Osteoblast (primary cell): ENCODE measurements at regions not wholly inside any gene's neighbourhood (a gene's known extent, or its start where the extent isn't known, plus 50 kb on each side); places are given as distances from the start of the nearest gene placed in this dataset.

Experiments used
- DNase-seq: peaks from one replicate; pipeline ENCODE4 v3.0.0; 2011; ENCODE audit warnings: low spot score, mixed read lengths; ENCODE audit not compliant: insufficient read length; ENCODE audit errors: missing footprints
- H2AFZ ChIP-seq: 2 replicates; pipeline ENCODE4 v1.6.0; 2011; ENCODE audit warnings: mild to moderate bottlenecking, low read length
- H3K27ac ChIP-seq: 2 replicates; pipeline ENCODE4 v1.5.1; 2011; ENCODE audit warnings: mild to moderate bottlenecking, low read depth, low read length, moderate library complexity
- H3K27me3 ChIP-seq: 2 replicates; pipeline ENCODE4 v1.6.0; 2012; ENCODE audit warnings: mild to moderate bottlenecking, control low read depth, inconsistent platforms, low read length, moderate library complexity; ENCODE audit not compliant: insufficient read depth
- H3K36me3 ChIP-seq: 2 replicates; pipeline ENCODE4 v1.5.1; 2011; ENCODE audit warnings: mild to moderate bottlenecking, low read length, control low read depth, moderate library complexity; ENCODE audit not compliant: insufficient read depth
- H3K4me1 ChIP-seq: 2 replicates; pipeline ENCODE4 v1.5.1; 2011; ENCODE audit warnings: mild to moderate bottlenecking, low read length, control low read depth, moderate library complexity; ENCODE audit not compliant: insufficient read depth
- H3K4me2 ChIP-seq: 2 replicates; pipeline ENCODE4 v1.6.0; 2011; ENCODE audit warnings: mild to moderate bottlenecking, low read length; ENCODE audit not compliant: insufficient read depth
- H3K4me3 ChIP-seq: fragments of 200-600 bp; sonication (generic); 3 replicates; pipeline ENCODE4 v1.5.1; 2012; ENCODE audit warnings: mild to moderate bottlenecking, low read length, inconsistent platforms; ENCODE audit not compliant: insufficient read depth
- H3K79me2 ChIP-seq: 2 replicates; pipeline ENCODE4 v1.6.0; 2012; ENCODE audit warnings: mild to moderate bottlenecking, low read length, control low read depth, inconsistent platforms; ENCODE audit not compliant: insufficient read depth
- H3K9me3 ChIP-seq: 2 replicates; pipeline ENCODE4 v1.5.1; 2011; ENCODE audit warnings: low read depth, low read length, control low read depth
- H4K20me1 ChIP-seq: 2 replicates; pipeline ENCODE4 v1.6.0; 2012; ENCODE audit warnings: mild to moderate bottlenecking, low read length, control low read depth; ENCODE audit not compliant: insufficient read depth
- TF ChIP-seq, protein P1 (sequence below): IDR thresholded peaks from 2 replicates; pipeline ENCODE4 v1.5.1; 2011; ENCODE audit warnings: mild to moderate bottlenecking, low read depth, low read length, moderate library complexity; ENCODE audit errors: extremely low read depth

DNA sequence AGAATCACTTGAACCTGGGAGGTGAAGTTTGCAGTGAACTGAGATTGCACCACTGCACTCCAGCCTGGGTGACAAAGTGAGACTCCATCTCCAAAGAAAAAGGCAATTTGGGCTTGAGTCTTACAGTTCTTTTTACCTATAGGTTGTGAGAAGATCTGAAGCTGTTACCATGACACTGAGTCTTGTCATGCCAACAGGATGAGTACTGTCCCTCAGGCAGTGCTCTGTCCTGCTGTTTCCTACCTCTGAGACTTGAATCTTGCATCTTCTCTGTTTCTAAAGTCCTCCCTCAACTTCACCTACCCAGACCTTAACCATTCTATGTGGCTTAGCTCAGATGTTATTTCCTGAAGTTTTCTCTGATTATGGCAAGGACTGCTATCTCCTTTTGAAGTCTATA is 400.8 kb upstream of the PRICKLE1 start:
- no peak overlapping the region for H3K4me2 ChIP-seq
- H3K4me1 ChIP-seq: no peaks in the 10 kb centered on the region
- no peak overlapping the region for H3K27ac ChIP-seq
- no peak overlapping the region for H3K4me3 ChIP-seq
- H4K20me1 ChIP-seq: no peaks in the 10 kb centered on the region
- TF ChIP-seq, protein P1, sequence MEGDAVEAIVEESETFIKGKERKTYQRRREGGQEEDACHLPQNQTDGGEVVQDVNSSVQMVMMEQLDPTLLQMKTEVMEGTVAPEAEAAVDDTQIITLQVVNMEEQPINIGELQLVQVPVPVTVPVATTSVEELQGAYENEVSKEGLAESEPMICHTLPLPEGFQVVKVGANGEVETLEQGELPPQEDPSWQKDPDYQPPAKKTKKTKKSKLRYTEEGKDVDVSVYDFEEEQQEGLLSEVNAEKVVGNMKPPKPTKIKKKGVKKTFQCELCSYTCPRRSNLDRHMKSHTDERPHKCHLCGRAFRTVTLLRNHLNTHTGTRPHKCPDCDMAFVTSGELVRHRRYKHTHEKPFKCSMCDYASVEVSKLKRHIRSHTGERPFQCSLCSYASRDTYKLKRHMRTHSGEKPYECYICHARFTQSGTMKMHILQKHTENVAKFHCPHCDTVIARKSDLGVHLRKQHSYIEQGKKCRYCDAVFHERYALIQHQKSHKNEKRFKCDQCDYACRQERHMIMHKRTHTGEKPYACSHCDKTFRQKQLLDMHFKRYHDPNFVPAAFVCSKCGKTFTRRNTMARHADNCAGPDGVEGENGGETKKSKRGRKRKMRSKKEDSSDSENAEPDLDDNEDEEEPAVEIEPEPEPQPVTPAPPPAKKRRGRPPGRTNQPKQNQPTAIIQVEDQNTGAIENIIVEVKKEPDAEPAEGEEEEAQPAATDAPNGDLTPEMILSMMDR: no peak
- H3K27me3 ChIP-seq: peaks cover 39% of the 10 kb centered on the region
- no peak for DNase-seq
- H2AFZ ChIP-seq: no peak overlapping the region
- no peaks in the 10 kb centered on the region for H3K9me3 ChIP-seq
- no peaks in the 10 kb centered on the region for H3K79me2 ChIP-seq
- no peaks in the 10 kb centered on the region for H3K36me3 ChIP-seq

DNA sequence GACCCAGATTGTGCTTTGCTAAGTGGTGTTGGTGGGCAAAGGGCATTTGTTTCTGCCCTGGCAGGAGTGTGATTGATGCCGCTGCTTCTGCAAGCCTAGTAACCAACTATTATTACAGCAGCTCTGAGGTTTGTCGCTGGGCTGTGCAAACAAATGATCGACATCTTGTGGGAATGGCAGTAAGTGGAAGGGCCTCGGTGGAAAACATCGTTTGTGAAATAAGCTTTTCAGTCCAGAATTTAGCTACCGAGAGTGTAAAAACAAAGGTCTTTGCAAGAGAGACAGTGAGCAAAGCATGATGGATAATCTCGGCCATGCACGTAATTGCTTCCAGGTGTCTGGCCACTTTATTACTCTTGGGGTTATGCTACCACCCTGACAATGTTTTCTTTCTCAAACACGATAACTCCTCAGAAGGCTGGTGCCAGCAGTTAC is 397.7 kb upstream of the PRICKLE1 start:
- peak overlapping the region; percentile 71 for H3K4me2 ChIP-seq
- H3K4me1 ChIP-seq: no peaks in the 10 kb centered on the region
- H3K4me3 ChIP-seq: peak overlapping the region; percentile 10
- no peaks in the 10 kb centered on the region for H4K20me1 ChIP-seq
- no peak overlapping the region for H3K27ac ChIP-seq
- TF ChIP-seq, protein P1: no peak
- H3K27me3 ChIP-seq: peaks cover 54% of the 10 kb centered on the region
- no peaks in the 10 kb centered on the region for H3K9me3 ChIP-seq
- peak overlapping the region; percentile 64 for H2AFZ ChIP-seq
- DNase-seq: no peak
- no peaks in the 10 kb centered on the region for H3K79me2 ChIP-seq
- no peaks in the 10 kb centered on the region for H3K36me3 ChIP-seq

DNA sequence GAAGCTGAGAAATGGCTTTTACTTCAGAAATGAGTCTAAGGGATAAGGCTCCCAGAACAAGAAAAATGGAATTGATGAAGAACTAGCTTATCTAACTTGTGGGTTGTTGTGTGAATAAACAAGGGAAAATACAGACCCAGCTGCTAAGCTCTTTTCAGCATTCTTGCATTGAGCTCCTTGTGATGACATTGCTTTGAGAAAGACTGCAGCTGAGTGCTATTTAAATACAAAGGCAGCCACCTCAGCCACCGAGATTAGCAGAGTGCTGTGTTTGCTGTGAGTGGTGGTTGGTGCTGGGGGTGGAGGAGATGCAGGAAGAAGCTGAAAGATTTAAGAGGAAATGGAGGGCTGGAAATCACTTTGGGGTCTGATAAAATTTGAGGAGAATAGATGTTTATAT is 396.0 kb upstream of the PRICKLE1 start:
- TF ChIP-seq, protein P1: no peak
- H3K4me1 ChIP-seq: peaks cover 9% of the 10 kb centered on the region
- H3K4me2 ChIP-seq: no peak overlapping the region
- H3K9me3 ChIP-seq: no peaks in the 10 kb centered on the region
- H3K27me3 ChIP-seq: peaks cover 39% of the 10 kb centered on the region
- no peaks in the 10 kb centered on the region for H4K20me1 ChIP-seq
- DNase-seq: no peak
- H3K4me3 ChIP-seq: no peak overlapping the region
- no peaks in the 10 kb centered on the region for H3K36me3 ChIP-seq
- no peak overlapping the region for H2AFZ ChIP-seq
- no peaks in the 10 kb centered on the region for H3K79me2 ChIP-seq
- H3K27ac ChIP-seq: no peak overlapping the region

DNA sequence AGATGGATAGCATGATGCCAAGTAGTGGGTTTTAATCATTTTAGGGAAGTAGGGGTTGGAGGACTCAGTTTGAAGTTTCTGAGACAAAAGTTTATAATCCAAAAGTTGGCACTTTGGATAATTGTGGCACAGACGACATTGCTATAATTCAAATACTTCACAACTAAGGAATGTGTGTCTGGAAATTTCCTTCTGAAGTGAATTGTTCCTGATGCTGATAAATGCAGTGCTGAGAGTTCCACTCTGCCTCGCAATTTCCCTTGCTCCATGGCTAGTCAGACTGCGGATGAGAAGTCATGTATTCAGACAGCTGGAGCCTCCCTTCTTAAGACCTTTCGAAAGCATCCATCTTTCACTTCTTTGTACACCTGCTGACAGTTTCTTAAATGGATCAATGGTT is 393.3 kb upstream of the PRICKLE1 start:
- Histone ChIP-seq H3K79me2 (no peaks in the 10 kb centered on the region), H2AFZ (no peak overlapping the region), H3K4me2 (no peak overlapping the region), H4K20me1 (no peaks in the 10 kb centered on the region), H3K27me3 (peaks cover 38% of the 10 kb centered on the region), H3K4me3 (no peak overlapping the region), H3K27ac (no peak overlapping the region), H3K36me3 (no peaks in the 10 kb centered on the region), H3K9me3 (no peaks in the 10 kb centered on the region), H3K4me1 (peaks cover 9% of the 10 kb centered on the region)
- TF ChIP-seq, protein P1: no peak
- DNase-seq: no peak
